ENCODE measurements at regions not wholly inside any gene's neighbourhood (a gene's known extent, or its start where the extent isn't known, plus 50 kb on each side); places are given as distances from the start of the nearest gene placed in this dataset.

- Histone ChIP-seq H3K4me2 (ENCODE audit: insufficient read depth, low read length, poor library complexity, severe bottlenecking) (no peak overlapping the region), H3K14ac (ENCODE audit: low read length) (no peak overlapping the region), H3K79me1 (ENCODE audit: low read depth, low read length) (no peaks in the 10 kb centered on the region)
These were observed 50.6 kb upstream of the GNAO1 start for GRCh38 chr16:56140645-56141044.

GRCh38 chr16:56137269-56137668 is 54.0 kb upstream of the GNAO1 start:
- no peak overlapping the region for H3K23ac ChIP-seq (ENCODE audit: low read depth, low read length, poor library complexity)
- H3K79me1 ChIP-seq (ENCODE audit: low read depth, low read length), result no peaks in the 10 kb centered on the region
- no peak overlapping the region for H3K4ac ChIP-seq (ENCODE audit: low read length)
- no peak for DNase-seq (ENCODE audit: low spot score)
- no peak overlapping the region for H2AFZ ChIP-seq (ENCODE audit: low read length)
- H3K4me3 ChIP-seq (ENCODE audit: low read length in 2 of 2), result no peak overlapping the region
- H2AK5ac ChIP-seq (ENCODE audit: low read depth, low read length), result no peak overlapping the region
- WGBS, 2 donors (ENCODE audit: extremely low coverage in 2 of 2, insufficient read length in 2 of 2, insufficient replicate concordance in 1 of 2), result no CpG with 5 or more reads among the region's 5 CpGs
- no peak overlapping the region for H3K14ac ChIP-seq (ENCODE audit: low read length)
- H3K4me1 ChIP-seq (ENCODE audit: control insufficient read depth in 2 of 2, insufficient read depth in 1 of 2, low read depth in 1 of 2, low read length in 2 of 2), result no peaks in the 10 kb centered on the region
- H3K18ac ChIP-seq (ENCODE audit: low read length), result no peak overlapping the region
- no peak overlapping the region for H2BK120ac ChIP-seq (ENCODE audit: low read depth, low read length)
- H2BK12ac ChIP-seq (ENCODE audit: low read length), result no peak overlapping the region
- no peak overlapping the region for H3K9ac ChIP-seq (ENCODE audit: low read depth, low read length, poor library complexity)
- H3K36me3 ChIP-seq (replicated peaks in 1 of 2; ENCODE audit: control insufficient read depth in 2 of 2, insufficient read depth in 2 of 2, low read length in 2 of 2), result no peaks in the 10 kb centered on the region
- H3K27me3 ChIP-seq (ENCODE audit: control insufficient read depth in 3 of 3, insufficient read depth in 3 of 3, low read depth in 1 of 3, low read length in 3 of 3), result no peaks in the 10 kb centered on the region
- H4K8ac ChIP-seq (ENCODE audit: low read depth, low read length), result no peak overlapping the region
- no peak overlapping the region for H3K4me2 ChIP-seq (ENCODE audit: insufficient read depth, low read length, poor library complexity, severe bottlenecking)
- H4K91ac ChIP-seq (ENCODE audit: low read depth, low read length, poor library complexity), result no peak overlapping the region
- H3K27ac ChIP-seq (replicated peaks; ENCODE audit: low read length), result no peak overlapping the region
- no peaks in the 10 kb centered on the region for H3K9me3 ChIP-seq (replicated peaks in 1 of 2; ENCODE audit: control insufficient read depth in 2 of 2, insufficient read depth in 1 of 2, low read depth in 1 of 2, low read length in 2 of 2)
- H2BK5ac ChIP-seq (ENCODE audit: low read length), result no peak overlapping the region
- no peak overlapping the region for H2BK15ac ChIP-seq (ENCODE audit: low read length)

More at GRCh38 chr16:56140645-56141044, 50.6 kb upstream of the GNAO1 start:
- DNase-seq (ENCODE audit: low spot score), result no peak
- no peak overlapping the region for H2BK12ac ChIP-seq (ENCODE audit: low read length)
- no peak overlapping the region for H3K23ac ChIP-seq (ENCODE audit: low read depth, low read length, poor library complexity)
- H2AFZ ChIP-seq (ENCODE audit: low read length), result no peak overlapping the region
- no peak overlapping the region for H4K91ac ChIP-seq (ENCODE audit: low read depth, low read length, poor library complexity)
- H2BK15ac ChIP-seq (ENCODE audit: low read length), result no peak overlapping the region
- no peak overlapping the region for H2BK5ac ChIP-seq (ENCODE audit: low read length)
- no peak overlapping the region for H3K18ac ChIP-seq (ENCODE audit: low read length)
- no peaks in the 10 kb centered on the region for H3K36me3 ChIP-seq (replicated peaks in 1 of 2; ENCODE audit: control insufficient read depth in 2 of 2, insufficient read depth in 2 of 2, low read length in 2 of 2)
- no peak overlapping the region for H3K4ac ChIP-seq (ENCODE audit: low read length)
- H4K8ac ChIP-seq (ENCODE audit: low read depth, low read length), result no peak overlapping the region
- no peaks in the 10 kb centered on the region for H3K27me3 ChIP-seq (ENCODE audit: control insufficient read depth in 3 of 3, insufficient read depth in 3 of 3, low read depth in 1 of 3, low read length in 3 of 3)
- no peak overlapping the region for H3K9ac ChIP-seq (ENCODE audit: low read depth, low read length, poor library complexity)
- no peak overlapping the region for H3K4me3 ChIP-seq (ENCODE audit: low read length in 2 of 2)
- H2BK120ac ChIP-seq (ENCODE audit: low read depth, low read length), result no peak overlapping the region
- no peak overlapping the region for H2AK5ac ChIP-seq (ENCODE audit: low read depth, low read length)
- H3K9me3 ChIP-seq (replicated peaks in 1 of 2; ENCODE audit: control insufficient read depth in 2 of 2, insufficient read depth in 1 of 2, low read depth in 1 of 2, low read length in 2 of 2), result no peaks in the 10 kb centered on the region
- no peak overlapping the region for H3K27ac ChIP-seq (replicated peaks; ENCODE audit: low read length)
- peaks cover 0 to 1% of the 10 kb centered on the region in 2 donors for H3K4me1 ChIP-seq (ENCODE audit: control insufficient read depth in 2 of 2, insufficient read depth in 1 of 2, low read depth in 1 of 2, low read length in 2 of 2)

GRCh38 chr16:56136256-56136655 is 55.0 kb upstream of the GNAO1 start:
- Histone ChIP-seq H2AFZ (ENCODE audit: low read length) (no peak overlapping the region), H3K79me1 (ENCODE audit: low read depth, low read length) (no peaks in the 10 kb centered on the region), H3K23ac (ENCODE audit: low read depth, low read length, poor library complexity) (no peak overlapping the region), H3K14ac (ENCODE audit: low read length) (no peak overlapping the region), H4K91ac (ENCODE audit: low read depth, low read length, poor library complexity) (no peak overlapping the region), H2BK12ac (ENCODE audit: low read length) (no peak overlapping the region), H3K27me3 (ENCODE audit: control insufficient read depth in 3 of 3, insufficient read depth in 3 of 3, low read depth in 1 of 3, low read length in 3 of 3) (no peaks in the 10 kb centered on the region), H3K36me3 (replicated peaks in 1 of 2; ENCODE audit: control insufficient read depth in 2 of 2, insufficient read depth in 2 of 2, low read length in 2 of 2) (no peaks in the 10 kb centered on the region), H2BK5ac (ENCODE audit: low read length) (no peak overlapping the region), H3K4ac (ENCODE audit: low read length) (no peak overlapping the region), H3K4me3 (ENCODE audit: low read length in 2 of 2) (no peak overlapping the region), H2BK120ac (ENCODE audit: low read depth, low read length) (no peak overlapping the region), H3K9ac (ENCODE audit: low read depth, low read length, poor library complexity) (no peak overlapping the region), H3K9me3 (replicated peaks in 1 of 2; ENCODE audit: control insufficient read depth in 2 of 2, insufficient read depth in 1 of 2, low read depth in 1 of 2, low read length in 2 of 2) (no peaks in the 10 kb centered on the region), H2BK15ac (ENCODE audit: low read length) (no peak overlapping the region), H3K4me1 (ENCODE audit: control insufficient read depth in 2 of 2, insufficient read depth in 1 of 2, low read depth in 1 of 2, low read length in 2 of 2) (no peaks in the 10 kb centered on the region), H2AK5ac (ENCODE audit: low read depth, low read length) (no peak overlapping the region), H3K4me2 (ENCODE audit: insufficient read depth, low read length, poor library complexity, severe bottlenecking) (no peak overlapping the region), H4K8ac (ENCODE audit: low read depth, low read length) (no peak overlapping the region), H3K18ac (ENCODE audit: low read length) (no peak overlapping the region), H3K27ac (replicated peaks; ENCODE audit: low read length) (no peak overlapping the region)
- DNase-seq (ENCODE audit: low spot score), result no peak
- no CpG with 5 or more reads among the region's 3 CpGs for WGBS, 2 donors (ENCODE audit: extremely low coverage in 2 of 2, insufficient read length in 2 of 2, insufficient replicate concordance in 1 of 2)

- WGBS, 2 donors (ENCODE audit: extremely low coverage in 2 of 2, insufficient read length in 2 of 2, insufficient replicate concordance in 1 of 2), result no CpG with 5 or more reads among the region's 1 CpG
- Histone ChIP-seq H2BK5ac (ENCODE audit: low read length) (no peak overlapping the region), H3K4me1 (ENCODE audit: control insufficient read depth in 2 of 2, insufficient read depth in 1 of 2, low read depth in 1 of 2, low read length in 2 of 2) (no peaks in the 10 kb centered on the region), H3K79me1 (ENCODE audit: low read depth, low read length) (no peaks in the 10 kb centered on the region), H2AFZ (ENCODE audit: low read length) (no peak overlapping the region), H4K8ac (ENCODE audit: low read depth, low read length) (no peak overlapping the region), H3K14ac (ENCODE audit: low read length) (no peak overlapping the region), H3K4ac (ENCODE audit: low read length) (no peak overlapping the region), H3K9ac (ENCODE audit: low read depth, low read length, poor library complexity) (no peak overlapping the region), H3K27me3 (ENCODE audit: control insufficient read depth in 3 of 3, insufficient read depth in 3 of 3, low read depth in 1 of 3, low read length in 3 of 3) (no peaks in the 10 kb centered on the region), H4K91ac (ENCODE audit: low read depth, low read length, poor library complexity) (no peak overlapping the region), H3K27ac (replicated peaks; ENCODE audit: low read length) (no peak overlapping the region), H3K9me3 (replicated peaks in 1 of 2; ENCODE audit: control insufficient read depth in 2 of 2, insufficient read depth in 1 of 2, low read depth in 1 of 2, low read length in 2 of 2) (no peaks in the 10 kb centered on the region), H3K4me2 (ENCODE audit: insufficient read depth, low read length, poor library complexity, severe bottlenecking) (no peak overlapping the region), H2AK5ac (ENCODE audit: low read depth, low read length) (no peak overlapping the region), H3K23ac (ENCODE audit: low read depth, low read length, poor library complexity) (no peak overlapping the region), H3K36me3 (replicated peaks in 1 of 2; ENCODE audit: control insufficient read depth in 2 of 2, insufficient read depth in 2 of 2, low read length in 2 of 2) (no peaks in the 10 kb centered on the region), H2BK15ac (ENCODE audit: low read length) (no peak overlapping the region), H3K4me3 (ENCODE audit: low read length in 2 of 2) (no peak overlapping the region), H3K18ac (ENCODE audit: low read length) (no peak overlapping the region), H2BK12ac (ENCODE audit: low read length) (no peak overlapping the region), H2BK120ac (ENCODE audit: low read depth, low read length) (no peak overlapping the region)
- DNase-seq (ENCODE audit: low spot score), result no peak
These were observed 56.5 kb upstream of the GNAO1 start for GRCh38 chr16:56134790-56135189.

Measured in neuronal stem cell (in vitro differentiated cells).